Fibroblast of lung (primary cell): ENCODE measurements at regions not wholly inside any gene's neighbourhood (a gene's known extent, or its start where the extent isn't known, plus 50 kb on each side); places are given as distances from the start of the nearest gene placed in this dataset.

Experiments used
- DNase-seq, 2 donors: peaks; one replicate each; pipeline versions ENCODE4 v3.0.0 to v3.0.0-alpha.2; 2010; ENCODE audit warnings: low read depth in 2 of 2
- H2AFZ ChIP-seq: 2 replicates; pipeline ENCODE4 v1.5.1; 2012; ENCODE audit warnings: low read length, control low read depth, inconsistent platforms
- H3K27ac ChIP-seq: 2 replicates; pipeline ENCODE4 v1.5.1; 2011; ENCODE audit warnings: low read length, control low read depth; ENCODE audit not compliant: insufficient read depth
- H3K27me3 ChIP-seq: 2 replicates; pipeline ENCODE4 v1.5.1; 2011; ENCODE audit warnings: mild to moderate bottlenecking, low read length; ENCODE audit not compliant: control insufficient read depth, insufficient read depth
- H3K36me3 ChIP-seq: 2 replicates; pipeline ENCODE4 v1.5.1; 2011; ENCODE audit warnings: low read length; ENCODE audit not compliant: control insufficient read depth, insufficient read depth
- H3K4me1 ChIP-seq: 2 replicates; pipeline ENCODE4 v1.5.1; 2011; ENCODE audit warnings: low read length; ENCODE audit not compliant: control insufficient read depth, insufficient read depth; ENCODE audit errors: extremely low read depth
- H3K4me2 ChIP-seq: 2 replicates; pipeline ENCODE4 v1.5.1; 2011; ENCODE audit warnings: low read length, control low read depth; ENCODE audit not compliant: insufficient read depth; ENCODE audit errors: extremely low read depth
- H3K4me3 ChIP-seq, 4 experiments: fragments of 200-600 bp in 1 of 4; sonication (generic) in 1 of 4; replicated peaks in 1 of 4; 2 replicates each; pipeline ENCODE4 v1.5.1; 2011 to 2016; ENCODE audit warnings: low read length in 4 of 4, low read depth in 3 of 4, mild to moderate bottlenecking in 3 of 4, control low read depth in 2 of 4, inconsistent platforms in 1 of 4, mixed read lengths in 1 of 4; ENCODE audit not compliant: insufficient read depth in 1 of 4; ENCODE audit errors: control extremely low read depth in 1 of 4
- H3K79me2 ChIP-seq: 2 replicates; pipeline ENCODE4 v1.5.1; 2012; ENCODE audit warnings: mild to moderate bottlenecking, low read length, inconsistent platforms; ENCODE audit not compliant: control insufficient read depth, insufficient read depth
- H3K9ac ChIP-seq: 2 replicates; pipeline ENCODE4 v1.5.1; 2011; ENCODE audit warnings: mild to moderate bottlenecking, low read length, control low read depth; ENCODE audit not compliant: insufficient read depth
- H3K9me3 ChIP-seq: 2 replicates; pipeline ENCODE4 v1.5.1; 2012; ENCODE audit warnings: low read depth, low read length; ENCODE audit not compliant: control insufficient read depth, insufficient read depth
- H4K20me1 ChIP-seq: 2 replicates; pipeline ENCODE4 v1.5.1; 2011; ENCODE audit warnings: low read length; ENCODE audit not compliant: control insufficient read depth, insufficient read depth; ENCODE audit errors: extremely low read depth
- CTCF ChIP-seq, 2 donors: IDR thresholded peaks in 1 of 2; conservative IDR thresholded peaks in 1 of 2; 1 replicate in 1 of 2; 2 replicates in 1 of 2; pipeline ENCODE4 v1.5.1; 2011 to 2012; ENCODE audit warnings: low read length in 2 of 2, control low read depth in 1 of 2, inconsistent platforms in 1 of 2, low read depth in 1 of 2, mild to moderate bottlenecking in 1 of 2
- EZH2 ChIP-seq: IDR thresholded peaks from 2 replicates; pipeline ENCODE4 v1.5.1; 2012; ENCODE audit warnings: low read length, control low read depth, mild to moderate bottlenecking; ENCODE audit errors: missing control alignments

DNA sequence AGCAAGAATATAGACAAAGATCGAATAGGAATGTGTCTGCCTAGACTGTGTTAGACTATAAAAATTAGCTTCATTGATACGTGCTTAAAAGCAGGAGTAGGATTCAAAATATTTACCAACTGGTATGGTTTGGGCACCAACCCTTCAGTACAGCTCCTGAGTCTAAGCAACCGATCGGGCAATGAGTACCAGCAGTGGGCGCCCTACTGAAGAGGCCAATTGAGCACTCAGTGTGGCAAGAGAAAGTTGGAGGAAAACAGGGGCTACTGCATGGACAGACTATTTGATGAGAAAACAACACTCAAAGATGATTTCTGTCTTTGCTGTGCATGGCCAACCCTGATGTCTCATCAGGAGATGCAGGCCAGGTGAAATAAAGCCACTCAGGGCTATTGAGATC lies 176.0 kb upstream of the NWD2 start:
- H3K9ac ChIP-seq, result no peak overlapping the region
- TF ChIP-seq EZH2 (no peak), CTCF (conservative IDR thresholded peaks at IDR 0.05 in 1 of 2, IDR thresholded peaks at IDR 0.05 in 1 of 2; ENCODE audit: low read depth in 1 of 2, low read length in 2 of 2) (no peak)
- H3K4me2 ChIP-seq, result no peak overlapping the region
- no peak overlapping the region for H3K27ac ChIP-seq
- no peaks in the 10 kb centered on the region for H3K36me3 ChIP-seq
- H4K20me1 ChIP-seq, result no peaks in the 10 kb centered on the region
- no peak for DNase-seq
- no peak overlapping the region for H3K4me3 ChIP-seq
- H3K27me3 ChIP-seq, result no peaks in the 10 kb centered on the region
- no peaks in the 10 kb centered on the region for H3K4me1 ChIP-seq
- H2AFZ ChIP-seq, result no peak overlapping the region
- H3K9me3 ChIP-seq, result no peaks in the 10 kb centered on the region
- no peaks in the 10 kb centered on the region for H3K79me2 ChIP-seq

DNA sequence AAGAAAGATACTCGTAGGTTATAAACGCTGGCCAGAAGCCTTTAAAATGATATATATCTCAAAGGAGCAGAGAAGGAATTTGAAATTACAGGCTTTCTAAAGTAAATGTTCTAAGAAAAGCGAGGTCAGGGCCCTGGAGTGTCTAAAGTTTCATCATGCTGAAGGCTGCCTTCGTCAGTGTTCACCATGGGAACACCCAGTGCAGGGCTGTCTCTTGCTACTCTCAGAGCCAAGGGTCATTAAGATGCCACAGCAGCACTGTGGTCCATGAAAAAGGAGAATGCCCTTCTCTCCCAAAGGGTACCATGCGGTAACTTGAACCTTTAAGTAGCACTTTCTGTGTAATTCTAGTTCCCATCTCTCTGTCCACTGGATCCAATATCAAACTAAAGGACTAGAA lies 174.5 kb upstream of the NWD2 start:
- Histone ChIP-seq H3K79me2 (no peaks in the 10 kb centered on the region), H3K36me3 (no peaks in the 10 kb centered on the region), H3K27ac (no peak overlapping the region), H3K27me3 (no peaks in the 10 kb centered on the region), H3K9me3 (no peaks in the 10 kb centered on the region), H2AFZ (no peak overlapping the region), H3K4me2 (no peak overlapping the region), H4K20me1 (no peaks in the 10 kb centered on the region), H3K4me3 (no peak overlapping the region), H3K4me1 (no peaks in the 10 kb centered on the region), H3K9ac (no peak overlapping the region)
- no peak for DNase-seq
- TF ChIP-seq CTCF (conservative IDR thresholded peaks at IDR 0.05 in 1 of 2, IDR thresholded peaks at IDR 0.05 in 1 of 2; ENCODE audit: low read depth in 1 of 2, low read length in 2 of 2) (no peak), EZH2 (no peak)

DNA sequence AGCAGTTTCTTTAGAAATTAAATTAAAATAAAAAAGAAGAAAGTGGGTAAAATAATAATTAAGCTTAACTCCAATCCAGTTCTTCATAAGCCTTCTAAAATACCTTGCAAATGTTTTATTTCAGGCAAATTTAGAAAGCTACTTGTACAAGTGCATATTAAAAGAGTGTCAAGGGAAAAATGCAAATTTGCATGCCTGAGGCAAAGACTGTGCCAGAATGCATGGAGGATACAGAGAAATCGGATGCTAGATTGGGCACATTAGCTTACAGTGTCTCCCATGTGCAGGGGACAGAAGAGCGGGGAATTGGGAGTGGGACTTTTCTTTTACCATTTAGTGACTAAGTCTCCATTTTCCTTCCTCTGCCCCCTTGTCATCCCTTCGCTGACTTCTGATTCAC lies 173.0 kb upstream of the NWD2 start:
- no peak for DNase-seq
- Histone ChIP-seq H3K4me3 (no peak overlapping the region), H3K79me2 (no peaks in the 10 kb centered on the region), H3K4me1 (no peaks in the 10 kb centered on the region), H3K27me3 (no peaks in the 10 kb centered on the region), H3K9ac (no peak overlapping the region), H4K20me1 (no peaks in the 10 kb centered on the region), H3K9me3 (no peaks in the 10 kb centered on the region), H3K36me3 (no peaks in the 10 kb centered on the region), H3K4me2 (no peak overlapping the region), H2AFZ (no peak overlapping the region), H3K27ac (no peak overlapping the region)
- TF ChIP-seq EZH2 (no peak), CTCF (conservative IDR thresholded peaks at IDR 0.05 in 1 of 2, IDR thresholded peaks at IDR 0.05 in 1 of 2; ENCODE audit: low read depth in 1 of 2, low read length in 2 of 2) (no peak)
